B cell (primary cell): ENCODE measurements at regions not wholly inside any gene's neighbourhood (a gene's known extent, or its start where the extent isn't known, plus 50 kb on each side); places are given as distances from the start of the nearest gene placed in this dataset.

Source experiments
- ATAC-seq: fragments of 200-7000 bp; cut with Tn5 transposase; one replicate; pipeline ENCODE4 v1.10.0; 2021; ENCODE audit warnings: low read depth, mild to moderate bottlenecking, moderate number of reproducible peaks, moderate library complexity
- CTCF ChIA-PET: fragments of 350-600 bp; sonication (Branson Sonifier 250); formaldehyde crosslinking; loops from one replicate; lab custom pipeline; 2021; ENCODE audit warnings: antibody characterized with exemption, inconsistent platforms; lab: Charles Lee
- POLR2A ChIA-PET: fragments of 350-600 bp; sonication (Branson Sonifier 250); formaldehyde crosslinking; loops from one replicate; lab custom pipeline; 2021; ENCODE audit warnings: antibody characterized with exemption; lab: Charles Lee
- DNase-seq: peaks from one replicate; pipeline ENCODE4 v3.0.0; 2013
- H2AFZ ChIP-seq: 2 replicates; pipeline ENCODE4 v1.6.1; 2012; ENCODE audit warnings: mild to moderate bottlenecking, low read depth, low read length; ENCODE audit not compliant: insufficient read depth, poor library complexity, severe bottlenecking
- H3K27ac ChIP-seq, 2 donors: 1 replicate in 1 of 2; 2 replicates in 1 of 2; pipeline ENCODE4 v1.5.1; 2012 to 2013; ENCODE audit warnings: low read length in 2 of 2, mild to moderate bottlenecking in 2 of 2, moderate library complexity in 1 of 2
- H3K27me3 ChIP-seq, 4 experiments: fragments of 200-600 bp in 1 of 4; sonication (generic) in 1 of 4; replicated peaks in 1 of 4; 1 replicate in 2 of 4; 2 replicates in 2 of 4; pipeline versions ENCODE4 v1.6.1 to v1.7.0; 2013 to 2016; ENCODE audit warnings: low read length in 3 of 4, mild to moderate bottlenecking in 2 of 4, mixed read lengths in 1 of 4, moderate library complexity in 1 of 4; ENCODE audit not compliant: insufficient read depth in 4 of 4, control insufficient read depth in 3 of 4; ENCODE audit errors: control extremely low read depth in 1 of 4
- H3K36me3 ChIP-seq, 2 experiments: replicated peaks in 1 of 2; 1 replicate in 1 of 2; 2 replicates in 1 of 2; pipeline versions ENCODE4 v1.6.1 to v1.7.1; 2013; ENCODE audit warnings: low read length in 1 of 2; ENCODE audit not compliant: insufficient read depth in 2 of 2, control insufficient read depth in 1 of 2; ENCODE audit errors: control extremely low read depth in 1 of 2, extremely low read depth in 1 of 2
- H3K4me1 ChIP-seq, 2 donors: fragments of 200-600 bp in 1 of 2; sonication (generic) in 1 of 2; 1 replicate in 1 of 2; 2 replicates in 1 of 2; pipeline versions ENCODE4 v1.5.1 to v1.6.1; 2013 to 2017; ENCODE audit warnings: low read length in 2 of 2; ENCODE audit not compliant: control insufficient read depth in 2 of 2, insufficient read depth in 2 of 2
- H3K4me2 ChIP-seq: replicated peaks from 2 replicates; pipeline ENCODE3; 2012; ENCODE audit warnings: mild to moderate bottlenecking, low read depth, low read length; ENCODE audit not compliant: poor library complexity, severe bottlenecking
- H3K4me3 ChIP-seq, 5 experiments: fragments of 200-600 bp in 1 of 5; sonication (generic) in 1 of 5; 1 replicate in 3 of 5; 2 replicates in 2 of 5; pipeline versions ENCODE4 v1.5.1 to v1.7.0; 2011 to 2016; ENCODE audit warnings: low read length in 4 of 5, mild to moderate bottlenecking in 4 of 5, low read depth in 2 of 5, control low read depth in 1 of 5, moderate library complexity in 1 of 5; ENCODE audit not compliant: insufficient read depth in 1 of 5; ENCODE audit errors: control extremely low read depth in 1 of 5, extremely low read depth in 1 of 5
- H3K79me2 ChIP-seq: fragments of 200-600 bp; sonication (generic); one replicate; pipeline ENCODE4 v1.6.0; 2016; ENCODE audit warnings: low read length; ENCODE audit not compliant: control insufficient read depth, insufficient read depth
- H3K9ac ChIP-seq: fragments of 200-600 bp; sonication (generic); 2 replicates; pipeline ENCODE4 v1.6.1; 2017; ENCODE audit warnings: mild to moderate bottlenecking, low read length, moderate library complexity
- H3K9me3 ChIP-seq, 3 donors: one replicate each; pipeline versions ENCODE4 v1.6.1 to v1.7.1; 2013; ENCODE audit warnings: low read length in 2 of 3; ENCODE audit not compliant: control insufficient read depth in 2 of 3, insufficient read depth in 1 of 3; ENCODE audit errors: control extremely low read depth in 1 of 3
- H4K20me1 ChIP-seq: 2 replicates; pipeline ENCODE4 v1.6.0; 2012; ENCODE audit warnings: mild to moderate bottlenecking, low read length; ENCODE audit not compliant: insufficient read depth, control insufficient read depth, poor library complexity, severe bottlenecking
- H3K27ac Mint-ChIP-seq: one replicate; pipeline ENCODE4 v1.8.0; 2021; ENCODE audit warnings: mixed read lengths
- H3K27me3 Mint-ChIP-seq: one replicate; pipeline ENCODE4 v1.8.0; 2021; ENCODE audit warnings: mixed read lengths
- H3K4me1 Mint-ChIP-seq: one replicate; pipeline ENCODE4 v1.8.0; 2021; ENCODE audit warnings: mixed read lengths
- H3K4me3 Mint-ChIP-seq: one replicate; pipeline ENCODE4 v1.8.0; 2021; ENCODE audit warnings: mixed read lengths
- H3K9me3 Mint-ChIP-seq: one replicate; pipeline ENCODE4 v1.8.0; 2022; ENCODE audit warnings: mixed read lengths; ENCODE audit not compliant: insufficient read depth
- EZH2 ChIP-seq: IDR thresholded peaks from 2 replicates; pipeline ENCODE4 v1.6.1; 2012; ENCODE audit warnings: borderline replicate concordance, low read depth, mild to moderate bottlenecking, moderate library complexity, low read length; ENCODE audit not compliant: insufficient read depth, poor library complexity, severe bottlenecking
- WGBS: methylation state at CpG from one replicate; pipeline ENCODE4 v1.1.5; 2013; ENCODE audit warnings: missing lambda C conversion rate; ENCODE audit not compliant: insufficient coverage; 5-methylcytosine and 5-hydroxymethylcytosine counted together
- intact Hi-C: fragments of 100-400 bp; cut with micrococcal nuclease; formaldehyde crosslinking; loops from one replicate; pipeline ENCODE4 v1.10.0; 2022
- TF ChIP-seq, protein P1 (sequence below): fragments of 200-600 bp; IDR thresholded peaks from one replicate; pipeline ENCODE4 v1.8.0; 2022; ENCODE audit warnings: antibody characterized with exemption, mild to moderate bottlenecking

DNA sequence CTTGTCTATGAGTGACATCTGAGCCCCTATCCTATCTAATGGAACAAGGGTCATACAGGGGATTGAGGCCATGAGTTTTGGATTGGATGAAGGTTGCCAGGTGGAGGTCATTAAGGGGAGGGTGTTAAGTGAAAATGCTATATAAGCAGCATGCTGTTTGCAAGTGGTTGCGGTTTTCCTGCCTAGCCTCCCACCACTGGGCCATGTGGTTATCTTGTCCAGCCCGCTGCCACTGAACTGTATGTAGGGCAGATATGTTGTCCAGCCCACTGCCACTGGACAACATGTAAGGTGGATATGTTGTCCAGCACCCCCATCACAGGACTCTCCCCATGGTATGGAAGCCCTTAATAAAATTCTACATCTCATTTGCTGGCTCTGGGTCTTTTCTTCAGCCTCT, 200.0 kb downstream of the FGF10 start:
- H3K27me3 Mint-ChIP-seq = no peaks in the 10 kb centered on the region
- no peaks in the 10 kb centered on the region for H3K27me3 ChIP-seq
- H3K9ac ChIP-seq = no peak overlapping the region
- no peak overlapping the region for H2AFZ ChIP-seq
- H3K79me2 ChIP-seq = no peaks in the 10 kb centered on the region
- 80% methylated on average over 1 of the region's 2 CpGs for WGBS
- no peak overlapping the region for H3K4me2 ChIP-seq
- H3K4me3 Mint-ChIP-seq = no peak overlapping the region
- ChIA-PET CTCF (no interaction called here), POLR2A (no interaction called here)
- no peak overlapping the region for H3K27ac ChIP-seq
- ATAC-seq = no peak
- DNase-seq = no peak
- H3K9me3 Mint-ChIP-seq = peaks cover 3% of the 10 kb centered on the region
- H3K4me3 ChIP-seq = no peak overlapping the region
- H3K36me3 ChIP-seq = no peaks in the 10 kb centered on the region
- no peaks in the 10 kb centered on the region for H3K4me1 ChIP-seq
- H4K20me1 ChIP-seq = no peaks in the 10 kb centered on the region
- H3K27ac Mint-ChIP-seq = no peak overlapping the region
- H3K9me3 ChIP-seq = peaks cover 0 to 4% (median 3%) of the 10 kb centered on the region in 3 donors
- H3K4me1 Mint-ChIP-seq = no peaks in the 10 kb centered on the region
- TF ChIP-seq EZH2 = no peak
- TF ChIP-seq, protein P1, sequence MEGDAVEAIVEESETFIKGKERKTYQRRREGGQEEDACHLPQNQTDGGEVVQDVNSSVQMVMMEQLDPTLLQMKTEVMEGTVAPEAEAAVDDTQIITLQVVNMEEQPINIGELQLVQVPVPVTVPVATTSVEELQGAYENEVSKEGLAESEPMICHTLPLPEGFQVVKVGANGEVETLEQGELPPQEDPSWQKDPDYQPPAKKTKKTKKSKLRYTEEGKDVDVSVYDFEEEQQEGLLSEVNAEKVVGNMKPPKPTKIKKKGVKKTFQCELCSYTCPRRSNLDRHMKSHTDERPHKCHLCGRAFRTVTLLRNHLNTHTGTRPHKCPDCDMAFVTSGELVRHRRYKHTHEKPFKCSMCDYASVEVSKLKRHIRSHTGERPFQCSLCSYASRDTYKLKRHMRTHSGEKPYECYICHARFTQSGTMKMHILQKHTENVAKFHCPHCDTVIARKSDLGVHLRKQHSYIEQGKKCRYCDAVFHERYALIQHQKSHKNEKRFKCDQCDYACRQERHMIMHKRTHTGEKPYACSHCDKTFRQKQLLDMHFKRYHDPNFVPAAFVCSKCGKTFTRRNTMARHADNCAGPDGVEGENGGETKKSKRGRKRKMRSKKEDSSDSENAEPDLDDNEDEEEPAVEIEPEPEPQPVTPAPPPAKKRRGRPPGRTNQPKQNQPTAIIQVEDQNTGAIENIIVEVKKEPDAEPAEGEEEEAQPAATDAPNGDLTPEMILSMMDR = no peak
- intact Hi-C loops = no loop called here

DNA sequence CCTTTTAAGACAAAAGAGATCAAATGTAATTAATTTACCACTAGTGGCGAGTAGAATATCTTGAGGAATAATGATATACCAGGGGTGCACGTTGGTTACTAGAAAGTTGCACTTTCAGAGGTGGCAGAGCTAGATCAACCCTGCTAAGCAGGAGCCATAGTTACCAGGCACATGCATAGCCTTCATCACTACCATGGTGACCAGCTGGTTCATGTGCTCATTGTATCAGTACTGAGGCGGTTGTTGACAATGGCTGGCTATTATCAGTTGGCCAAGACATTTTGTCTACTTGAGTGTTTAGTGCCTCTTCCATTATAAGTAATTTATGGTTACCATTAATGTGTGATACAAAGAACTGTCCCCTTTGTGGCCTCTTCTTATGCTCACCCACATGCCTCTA, 201.2 kb downstream of the FGF10 start:
- no peak for ATAC-seq
- Histone ChIP-seq H3K4me3 (no peak overlapping the region), H3K9ac (no peak overlapping the region), H2AFZ (no peak overlapping the region), H3K9me3 (peaks cover 0 to 12% (median 3%) of the 10 kb centered on the region in 3 donors), H3K36me3 (no peaks in the 10 kb centered on the region), H3K79me2 (no peaks in the 10 kb centered on the region), H3K27ac (no peak overlapping the region), H3K27me3 (no peaks in the 10 kb centered on the region), H4K20me1 (no peaks in the 10 kb centered on the region), H3K4me1 (no peaks in the 10 kb centered on the region), H3K4me2 (no peak overlapping the region)
- POLR2A ChIA-PET = no interaction called here
- DNase-seq = no peak
- no peak overlapping the region for H3K27ac Mint-ChIP-seq
- intact Hi-C loops = no loop called here
- H3K9me3 Mint-ChIP-seq = peaks cover 3% of the 10 kb centered on the region
- no peak overlapping the region for H3K4me3 Mint-ChIP-seq
- H3K4me1 Mint-ChIP-seq = no peaks in the 10 kb centered on the region
- H3K27me3 Mint-ChIP-seq = no peaks in the 10 kb centered on the region
- CTCF ChIA-PET = no interaction called here
- TF ChIP-seq, protein P1 = no peak
- no peak for TF ChIP-seq EZH2
- no CpG with 5 or more reads among the region's 3 CpGs for WGBS
